KBM-7 (cell line): ENCODE measurements at regions not wholly inside any gene's neighbourhood (a gene's known extent, or its start where the extent isn't known, plus 50 kb on each side); places are given as distances from the start of the nearest gene placed in this dataset.
"Not testable (repeated sequence)": the region's sequence is repeated elsewhere in the genome, so short reads cannot be mapped to it uniquely, and the experiment has no call there.

Experiments
- DNase-seq: peaks from one replicate; pipeline ENCODE4 v3.0.0-alpha.2; 2015
- in situ Hi-C: fragments of 300-500 bp; cut with MboI; formaldehyde crosslinking; loops from 2 replicates; pipeline ENCODE4 v1.14.3; 2020; ENCODE audit warnings: low sequenced_read_pairs, low pct_unique_long_range_greater_than_20kb, mixed read lengths

GRCh38 chr5:86403190-86403589 is 214.6 kb upstream of the COX7C start:
- DNase-seq = no peak
- in situ Hi-C loops = no loop called here

- DNase-seq = no peak
- in situ Hi-C loops = no loop called here
Measured at GRCh38 chr5:86404256-86404655, 213.5 kb upstream of the COX7C start.

- no peak for DNase-seq
- in situ Hi-C loops = no loop called here
Measured at GRCh38 chr5:86407711-86408110, 210.0 kb upstream of the COX7C start.

- DNase-seq = no peak
- in situ Hi-C loops = no loop called here
Measured at GRCh38 chr5:86411596-86411995, 206.1 kb upstream of the COX7C start.

- DNase-seq = no peak
- in situ Hi-C loops = no loop called here
Measured at GRCh38 chr5:86427158-86427557, 190.6 kb upstream of the COX7C start.

- no peak for DNase-seq
- in situ Hi-C loops = no loop called here
Measured at GRCh38 chr5:86439593-86440110, 178.1 kb upstream of the COX7C start.

- in situ Hi-C loops = no loop called here
- DNase-seq = no peak
Measured at GRCh38 chr5:86442036-86442745, 175.6 kb upstream of the COX7C start.

GRCh38 chr5:86447362-86447761 is 170.4 kb upstream of the COX7C start:
- in situ Hi-C loops = no loop called here
- no peak for DNase-seq

- in situ Hi-C loops = no loop called here
- DNase-seq = no peak
Measured at GRCh38 chr5:86452251-86452650, 165.5 kb upstream of the COX7C start.

GRCh38 chr5:86460519-86460918 is 157.2 kb upstream of the COX7C start:
- DNase-seq = no peak
- in situ Hi-C loops = no loop called here

GRCh38 chr5:86461169-86461956 is 156.4 kb upstream of the COX7C start:
- in situ Hi-C loops = no loop called here
- DNase-seq = no peak

- in situ Hi-C loops = no loop called here
- DNase-seq = peak; percentile 9
Measured at GRCh38 chr5:86463339-86463738, 154.4 kb upstream of the COX7C start.

- in situ Hi-C loops = no loop called here
- peak; percentile 11 for DNase-seq
Measured at GRCh38 chr5:86465052-86465838, 152.5 kb upstream of the COX7C start.

GRCh38 chr5:86466721-86467120 is 151.0 kb upstream of the COX7C start:
- in situ Hi-C loops, DNase-seq: not testable (repeated sequence)

- in situ Hi-C loops = no loop called here
Measured at GRCh38 chr5:86482008-86482407, 135.7 kb upstream of the COX7C start.

GRCh38 chr5:86493777-86494176 is 124.0 kb upstream of the COX7C start:
- in situ Hi-C loops = no loop called here

More at GRCh38 chr5:86482008-86482407, 135.7 kb upstream of the COX7C start:
- no peak for DNase-seq

GRCh38 chr5:86500947-86501346 is 116.8 kb upstream of the COX7C start:
- DNase-seq = no peak
- in situ Hi-C loops = no loop called here

More at GRCh38 chr5:86493777-86494176, 124.0 kb upstream of the COX7C start:
- no peak for DNase-seq

GRCh38 chr5:86507574-86507973 is 110.2 kb upstream of the COX7C start:
- in situ Hi-C loops = no loop called here
- DNase-seq = no peak

- in situ Hi-C loops, DNase-seq: not testable (repeated sequence)
Measured at GRCh38 chr5:86510330-86510915, 107.3 kb upstream of the COX7C start.
